ENCODE measurements at regions not wholly inside any gene's neighbourhood (a gene's known extent, or its start where the extent isn't known, plus 50 kb on each side); places are given as distances from the start of the nearest gene placed in this dataset.
"Not testable (repeated sequence)": the region's sequence is repeated elsewhere in the genome, so short reads cannot be mapped to it uniquely, and the experiment has no call there.

DNA sequence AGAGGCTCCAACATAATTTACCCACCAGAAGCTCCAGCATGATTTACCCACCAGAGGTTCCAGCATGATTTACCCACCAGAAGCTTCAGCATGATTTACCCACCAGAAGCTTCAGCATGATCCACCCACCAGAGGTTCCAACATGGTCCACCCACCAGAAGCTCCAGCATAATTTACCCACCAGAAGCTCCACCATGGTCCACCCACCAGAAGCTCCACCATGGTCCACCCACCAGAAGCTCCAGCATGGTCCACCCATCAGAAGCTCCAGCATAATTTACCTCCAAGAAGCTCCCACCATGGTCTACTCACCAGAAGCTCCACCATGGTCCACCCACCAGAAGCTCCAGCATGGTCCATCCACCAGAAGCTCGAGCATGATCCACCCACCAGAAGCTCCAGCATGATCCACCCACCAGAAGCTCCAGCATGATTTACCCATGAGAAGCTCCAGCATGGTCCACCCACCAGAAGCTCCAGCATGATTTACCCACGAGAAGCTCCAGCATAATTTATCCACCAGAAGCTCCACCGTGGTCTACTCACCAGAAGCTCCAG is 137.0 kb upstream of the TPTE start:
- 33 to 48% (median 40%) methylated on average over 3 of the region's 3 CpGs for WGBS, 4 donors
- H3K4me1 ChIP-seq; H3K27ac ChIP-seq; H3K36me3 ChIP-seq; DNase-seq; H3K27me3 ChIP-seq; ATAC-seq; intact Hi-C loops (cut with DNase I); H3K4me3 ChIP-seq: not testable (repeated sequence)
- H3K9me3 ChIP-seq, result peaks cover 0 to 76% (median 20%) of the 10 kb centered on the region in 12 donors

GRCh38 chr21:10385202-10385601 is 136.2 kb upstream of the TPTE start:
- intact Hi-C loops (cut with DNase I); ATAC-seq; H3K4me3 ChIP-seq; H3K27ac ChIP-seq; DNase-seq; H3K36me3 ChIP-seq; H3K27me3 ChIP-seq; H3K4me1 ChIP-seq: not testable (repeated sequence)
- WGBS, 4 donors, result 72 to 82% (median 73%) methylated on average over 3 of the region's 3 CpGs
- H3K9me3 ChIP-seq, result peaks cover 0 to 72% (median 23%) of the 10 kb centered on the region in 12 donors

DNA sequence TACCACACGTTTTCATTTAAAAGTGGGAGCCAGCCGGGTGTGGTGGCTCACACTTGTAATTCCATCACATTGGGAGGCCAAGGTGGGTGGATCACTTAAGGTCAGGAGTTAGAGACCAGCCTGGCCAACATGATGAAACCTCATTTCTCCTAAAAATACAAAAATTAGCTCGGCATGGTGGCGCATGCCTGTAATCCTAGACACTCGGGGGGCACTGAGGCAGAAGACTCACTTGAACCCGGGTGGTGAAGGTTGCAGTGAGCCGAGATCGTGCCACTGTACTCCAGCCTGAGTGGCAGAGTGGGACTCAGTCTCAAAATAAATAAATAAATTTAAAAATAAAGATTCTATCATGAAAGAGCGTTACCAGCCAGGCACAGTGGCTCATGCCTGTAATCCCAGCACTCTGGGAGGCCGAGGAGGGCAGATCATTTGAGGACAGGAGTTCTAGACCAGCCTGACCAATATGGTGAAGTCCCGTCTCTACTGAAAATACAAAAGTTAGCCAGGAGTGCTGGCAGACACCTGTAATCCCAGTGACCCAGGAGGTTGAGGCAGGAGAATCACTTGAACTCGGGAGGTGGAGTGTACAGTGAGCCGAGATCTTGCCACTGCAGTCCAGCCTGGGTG is 135.4 kb upstream of the TPTE start:
- H3K4me1 ChIP-seq; H3K27me3 ChIP-seq; intact Hi-C loops (cut with DNase I); H3K36me3 ChIP-seq; H3K27ac ChIP-seq; H3K4me3 ChIP-seq; DNase-seq: not testable (repeated sequence)
- peaks cover 0 to 67% (median 24%) of the 10 kb centered on the region in 12 donors for H3K9me3 ChIP-seq
- ATAC-seq, result peak in 1 of 4 donors; percentile 5
- WGBS, 4 donors, result 59 to 66% (median 63%) methylated on average over 13 of the region's 13 CpGs

- ATAC-seq, result not testable (repeated sequence)
- WGBS, 4 donors, result 39 to 53% (median 42%) methylated on average over 3 of the region's 3 CpGs
These were observed 133.5 kb upstream of the TPTE start for GRCh38 chr21:10387692-10388450.

DNA sequence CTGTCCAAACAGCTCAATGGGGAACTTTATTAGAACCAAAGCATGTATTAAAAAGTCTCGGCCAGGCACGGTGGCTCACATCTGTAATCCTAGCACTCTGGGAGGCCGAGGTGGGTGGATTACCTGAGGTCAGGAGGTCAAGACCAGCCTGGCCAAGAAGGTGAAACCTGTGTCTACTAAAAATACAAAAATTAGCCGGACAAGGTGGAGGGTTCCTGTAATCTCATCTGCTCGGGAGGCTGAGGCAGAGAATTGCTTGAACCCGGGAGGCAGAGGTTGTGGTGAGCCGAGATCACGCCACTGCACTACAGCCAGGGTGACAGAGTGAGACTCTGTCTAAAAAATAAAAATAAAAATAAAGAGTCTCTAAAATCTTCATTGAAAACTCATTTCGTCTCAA is 132.8 kb upstream of the TPTE start:
- not testable (repeated sequence) for ATAC-seq

More at GRCh38 chr21:10387692-10388450, 133.5 kb upstream of the TPTE start:
- H3K36me3 ChIP-seq; DNase-seq; H3K4me1 ChIP-seq; H3K27me3 ChIP-seq; intact Hi-C loops (cut with DNase I); H3K27ac ChIP-seq; H3K4me3 ChIP-seq: not testable (repeated sequence)
- peaks cover 0 to 58% (median 26%) of the 10 kb centered on the region in 12 donors for H3K9me3 ChIP-seq

DNA sequence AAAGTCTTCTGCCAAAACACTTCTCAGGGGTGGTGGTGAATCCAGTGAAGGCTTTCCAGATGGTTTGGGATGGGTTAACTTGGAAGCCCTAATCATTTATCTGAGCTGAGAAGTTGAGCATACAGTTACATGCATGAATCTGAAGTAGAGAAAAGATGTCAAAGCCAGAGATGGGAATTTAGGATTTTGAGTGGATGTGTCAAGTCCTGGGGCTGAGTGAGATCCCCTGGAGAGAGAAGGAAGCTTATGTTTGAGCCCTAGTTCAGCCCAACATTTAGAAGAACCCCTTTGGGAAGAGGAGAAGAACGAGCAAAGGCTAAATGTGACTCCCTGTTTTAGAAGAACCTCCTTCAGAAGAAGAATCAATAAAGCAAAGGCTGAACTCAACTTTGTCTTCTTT is 129.1 kb upstream of the TPTE start:
- peaks cover 0 to 45% (median 13%) of the 10 kb centered on the region in 12 donors for H3K9me3 ChIP-seq
- H3K27me3 ChIP-seq; intact Hi-C loops (cut with DNase I); H3K36me3 ChIP-seq; H3K4me3 ChIP-seq; H3K4me1 ChIP-seq; H3K27ac ChIP-seq; DNase-seq: not testable (repeated sequence)
- 60% methylated on average over 1 of the region's 1 CpG; no CpG with 5 or more reads in 3 of the 4 donors for WGBS, 4 donors
- ATAC-seq, result peak in 1 of 4 donors; percentile 4

More for the DNA sequence above, 132.8 kb upstream of the TPTE start:
- H3K4me3 ChIP-seq; H3K27ac ChIP-seq; H3K4me1 ChIP-seq; H3K27me3 ChIP-seq; H3K36me3 ChIP-seq; intact Hi-C loops (cut with DNase I); DNase-seq: not testable (repeated sequence)
- peaks cover 0 to 54% (median 24%) of the 10 kb centered on the region in 12 donors for H3K9me3 ChIP-seq
- 56 to 61% (median 58%) methylated on average over 9 of the region's 9 CpGs for WGBS, 4 donors

DNA sequence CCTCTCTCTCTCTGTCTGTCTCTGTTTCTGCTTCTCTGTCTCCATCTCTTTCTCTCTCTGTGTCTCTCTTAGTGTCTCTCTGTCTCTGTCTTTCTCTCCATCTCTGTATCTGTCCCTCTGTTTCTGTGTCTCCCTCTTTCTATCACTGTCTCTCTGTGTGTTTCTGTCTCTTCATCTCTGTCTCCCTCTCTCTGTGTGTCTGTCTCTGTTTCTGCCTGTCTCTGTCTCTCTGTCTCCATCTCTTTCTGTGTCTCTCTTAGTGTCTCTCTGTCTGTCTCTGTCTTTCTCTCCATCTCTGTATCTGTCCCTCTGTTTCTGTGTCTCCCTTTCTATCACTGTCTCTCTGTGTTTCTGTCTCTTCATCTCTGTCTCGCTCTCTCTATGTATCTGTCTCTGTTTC is 125.4 kb upstream of the TPTE start:
- H3K27me3 ChIP-seq; ATAC-seq; H3K4me1 ChIP-seq; H3K27ac ChIP-seq; intact Hi-C loops (cut with DNase I); H3K36me3 ChIP-seq; DNase-seq; H3K4me3 ChIP-seq: not testable (repeated sequence)
- H3K9me3 ChIP-seq, result peaks cover 0 to 29% (median 4%) of the 10 kb centered on the region in 12 donors
- WGBS, 4 donors, result 39 to 56% (median 48%) methylated on average over 1 of the region's 1 CpG

- peaks cover 0 to 36% (median 3%) of the 10 kb centered on the region in 12 donors for H3K9me3 ChIP-seq
- H3K27ac ChIP-seq; H3K4me1 ChIP-seq; H3K4me3 ChIP-seq; DNase-seq; H3K27me3 ChIP-seq; intact Hi-C loops (cut with DNase I); H3K36me3 ChIP-seq: not testable (repeated sequence)
- peak in 1 of 4 donors; percentile 13 for ATAC-seq
- 64 to 69% (median 66%) methylated on average over 11 to 13 of the region's 13 CpGs for WGBS, 4 donors
These were observed 123.9 kb upstream of the TPTE start for GRCh38 chr21:10397495-10397915.

- ATAC-seq; H3K4me1 ChIP-seq; H3K4me3 ChIP-seq; H3K36me3 ChIP-seq; DNase-seq; H3K27me3 ChIP-seq; intact Hi-C loops (cut with DNase I); H3K27ac ChIP-seq: not testable (repeated sequence)
- 69 to 85% (median 78%) methylated on average over 3 to 10 of the region's 10 CpGs for WGBS, 4 donors
- H3K9me3 ChIP-seq, result peaks cover 0 to 42% (median 2%) of the 10 kb centered on the region in 12 donors
These were observed 122.5 kb upstream of the TPTE start for GRCh38 chr21:10398692-10399489.

All from heart left ventricle (tissue), 16 donors.